Amniotic epithelial cell (primary cell): ENCODE measurements at regions not wholly inside any gene's neighbourhood (a gene's known extent, or its start where the extent isn't known, plus 50 kb on each side); places are given as distances from the start of the nearest gene placed in this dataset.

Experiments
- DNase-seq: peaks from one replicate; pipeline ENCODE4 v3.0.0-alpha.2; 2010; ENCODE audit warnings: low read depth

DNA sequence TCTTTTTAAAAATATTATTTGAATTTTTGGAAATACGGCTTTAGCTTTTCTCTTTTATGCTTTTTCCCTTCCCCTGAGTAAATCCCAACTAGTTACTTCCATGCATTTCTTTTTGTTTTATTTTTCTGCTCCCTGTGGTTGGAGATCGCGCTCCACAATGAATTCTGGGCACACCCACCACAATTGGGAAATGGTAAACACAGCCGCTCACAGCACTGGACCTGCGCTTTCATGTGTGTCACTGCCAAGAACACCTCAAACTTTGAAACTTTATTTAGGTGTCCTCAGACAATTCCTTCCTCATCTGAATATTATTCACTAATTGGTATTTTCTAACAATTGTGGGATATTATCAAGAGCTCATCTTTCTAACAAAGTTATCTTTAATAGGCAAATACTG lies 82.8 kb upstream of the TMEM18 start:
- DNase-seq = no peak

DNA sequence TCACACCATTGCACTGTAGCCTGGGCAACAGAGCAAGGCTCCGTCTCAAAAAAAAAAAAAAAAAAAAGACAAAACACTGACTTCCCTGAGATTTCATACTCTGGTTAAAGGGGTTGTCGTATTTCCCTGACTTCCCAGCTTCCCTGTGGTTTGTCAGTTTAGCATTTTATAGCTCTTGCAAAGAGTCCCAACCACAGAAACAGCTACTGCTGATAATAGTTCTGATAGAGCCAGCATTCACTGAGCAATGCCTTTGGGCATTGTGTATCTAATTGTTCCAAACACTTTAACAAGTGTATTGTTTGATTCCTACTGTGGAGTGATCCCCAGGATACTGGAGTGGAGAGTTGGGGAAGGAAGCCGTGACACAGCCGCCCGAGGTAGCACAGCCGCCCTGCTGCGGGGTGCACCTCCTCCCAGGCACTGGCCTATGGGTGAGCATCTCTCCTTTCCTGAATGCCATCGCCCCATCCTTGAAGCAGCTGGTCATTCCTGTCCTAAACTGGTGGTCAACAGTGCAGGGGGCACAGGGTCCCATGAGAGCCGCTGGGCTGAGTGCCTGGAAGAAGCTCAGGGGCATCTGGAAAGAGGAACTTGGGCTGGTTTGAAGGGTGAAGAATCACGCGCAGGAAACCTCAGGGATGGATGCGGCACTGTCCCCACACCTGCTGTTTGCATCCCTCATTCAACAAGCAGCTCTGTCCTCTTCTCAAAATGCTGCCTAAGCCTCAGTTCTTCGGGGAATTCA lies 81.0 kb upstream of the TMEM18 start:
- DNase-seq = no peak

DNA sequence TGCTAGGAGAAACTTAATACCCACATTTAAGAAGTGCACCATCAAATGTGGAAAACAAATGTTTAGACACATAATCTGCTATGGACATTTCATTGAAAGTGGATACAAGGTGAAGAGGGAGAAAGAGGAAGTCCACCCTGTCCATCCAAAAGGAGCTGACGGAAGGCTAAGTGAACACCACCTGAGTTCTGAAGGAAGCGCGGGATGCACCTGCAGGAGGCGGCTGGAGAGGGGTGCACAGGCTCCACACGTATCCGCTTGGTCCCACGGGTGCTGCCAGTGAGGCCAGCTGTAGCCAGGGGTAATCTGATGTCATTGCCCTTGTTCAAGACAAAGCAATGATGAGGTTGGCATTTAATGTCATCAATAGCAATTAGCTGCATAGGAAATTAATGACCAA lies 75.9 kb upstream of the TMEM18 start:
- DNase-seq = no peak

- DNase-seq = no peak
Observed at GRCh38 chr2:751474-751873, 74.3 kb upstream of the TMEM18 start.

- DNase-seq = no peak
Observed at GRCh38 chr2:750628-751027, 73.4 kb upstream of the TMEM18 start.

DNA sequence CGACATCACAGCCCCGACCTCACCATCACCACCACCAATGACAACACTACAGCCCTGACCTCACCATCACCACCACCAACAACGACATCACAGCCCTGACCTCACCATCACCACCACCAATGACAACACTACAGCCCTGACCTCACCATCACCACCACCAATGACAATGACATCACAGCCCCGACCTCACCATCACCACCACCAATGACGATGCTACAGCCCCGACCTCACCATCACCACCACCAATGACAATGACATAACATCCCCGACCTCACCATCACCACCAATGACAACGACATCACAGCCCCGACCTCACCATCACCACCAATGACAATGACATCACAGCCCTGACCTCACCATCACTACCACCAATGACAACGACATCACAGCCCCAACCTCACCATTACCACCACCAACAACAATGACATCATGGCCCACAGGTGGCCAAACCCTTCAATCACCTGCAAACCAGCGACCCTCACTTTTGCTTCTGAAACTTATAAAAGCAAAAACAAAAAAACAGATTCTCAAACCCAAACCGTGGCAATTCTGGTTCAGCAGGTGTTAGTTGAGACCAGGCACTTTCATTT lies 70.7 kb upstream of the TMEM18 start:
- DNase-seq = no peak

DNA sequence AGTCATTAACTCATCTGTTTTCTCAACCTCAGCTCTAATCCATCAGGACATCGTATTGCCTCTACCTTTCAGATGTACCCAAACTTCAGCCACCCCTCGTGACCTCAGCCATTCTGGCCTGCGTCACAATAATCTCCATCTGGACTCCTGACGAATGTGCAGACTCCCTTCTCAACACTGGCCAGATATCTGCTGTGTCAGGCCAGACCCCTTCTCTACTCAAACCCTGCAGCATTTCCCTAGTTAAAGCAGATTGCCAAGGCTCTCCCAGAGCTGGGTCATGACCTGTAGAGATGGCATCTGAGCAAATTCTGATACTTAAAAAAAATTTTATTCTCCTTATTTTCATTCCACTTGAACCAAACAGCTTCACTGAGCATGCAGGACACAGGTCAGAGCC lies 69.5 kb upstream of the TMEM18 start:
- no peak for DNase-seq

DNA sequence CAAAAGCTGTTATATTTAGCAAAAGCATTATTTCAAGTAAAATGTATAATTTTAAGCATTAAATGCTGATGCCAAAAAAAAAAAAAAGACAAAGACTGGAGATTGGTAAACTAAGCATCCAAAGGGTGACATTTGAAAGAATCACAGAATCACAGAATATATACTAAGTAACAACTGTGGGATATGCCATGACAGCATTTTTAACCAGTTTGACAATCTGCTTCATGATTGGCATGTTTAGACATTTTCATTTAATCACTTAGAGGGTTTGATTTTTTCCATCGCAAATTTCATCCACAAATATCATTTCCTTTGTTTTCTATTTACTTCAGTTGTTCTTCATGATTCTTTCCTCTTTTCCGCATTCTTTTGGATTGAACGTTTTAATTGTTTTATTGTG lies 66.9 kb upstream of the TMEM18 start:
- no peak for DNase-seq

- no peak for DNase-seq
Observed at GRCh38 chr2:742221-742620, 65.0 kb upstream of the TMEM18 start.

DNA sequence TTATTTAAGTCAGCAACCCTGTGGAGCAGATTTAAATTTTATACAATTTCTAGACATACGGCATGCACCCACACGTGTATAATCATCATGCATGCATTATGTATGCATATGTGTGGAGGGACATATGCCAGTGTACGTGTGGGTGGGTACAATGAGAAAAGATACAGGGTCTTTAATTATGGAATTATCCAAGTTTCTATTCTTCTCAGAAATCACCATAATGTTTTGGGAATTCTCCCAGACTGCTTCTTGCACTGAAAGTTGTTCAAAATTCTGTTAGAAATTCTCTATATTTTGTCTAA lies 63.9 kb upstream of the TMEM18 start:
- DNase-seq = no peak

- DNase-seq = peak; percentile 82
Observed at GRCh38 chr2:740322-741194, 63.4 kb upstream of the TMEM18 start.

GRCh38 chr2:739864-740321 lies 62.7 kb upstream of the TMEM18 start:
- DNase-seq = peak; percentile 44

GRCh38 chr2:736939-737338 lies 59.7 kb upstream of the TMEM18 start:
- DNase-seq = no peak

DNA sequence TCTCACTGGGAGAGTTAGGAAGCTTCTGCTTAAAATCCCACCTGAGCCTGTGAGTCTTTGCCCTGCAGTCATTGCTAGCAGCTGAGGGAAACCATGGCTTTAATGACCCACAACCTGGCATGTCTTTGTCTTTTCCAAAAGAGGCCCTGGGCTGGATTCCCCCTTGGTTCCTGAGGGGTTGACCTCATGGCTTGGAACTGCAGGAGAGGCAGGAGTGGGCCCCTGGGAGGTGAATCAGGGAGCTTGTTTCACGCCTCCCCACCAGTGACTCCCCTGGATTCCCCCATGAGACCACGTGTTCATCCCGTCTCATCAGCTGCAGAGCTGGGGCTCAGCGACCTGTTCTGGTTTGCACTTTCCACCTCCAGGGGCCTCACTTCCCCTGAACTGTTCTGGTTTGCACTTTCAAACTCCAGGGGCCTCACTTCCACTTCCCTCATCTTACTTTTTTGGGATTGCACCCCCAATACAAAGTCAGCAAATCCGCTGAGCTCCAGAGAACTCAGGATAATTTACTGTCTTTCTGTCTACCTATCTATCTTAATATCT lies 58.5 kb upstream of the TMEM18 start:
- DNase-seq = no peak

GRCh38 chr2:734496-734895 lies 57.3 kb upstream of the TMEM18 start:
- DNase-seq = no peak

DNA sequence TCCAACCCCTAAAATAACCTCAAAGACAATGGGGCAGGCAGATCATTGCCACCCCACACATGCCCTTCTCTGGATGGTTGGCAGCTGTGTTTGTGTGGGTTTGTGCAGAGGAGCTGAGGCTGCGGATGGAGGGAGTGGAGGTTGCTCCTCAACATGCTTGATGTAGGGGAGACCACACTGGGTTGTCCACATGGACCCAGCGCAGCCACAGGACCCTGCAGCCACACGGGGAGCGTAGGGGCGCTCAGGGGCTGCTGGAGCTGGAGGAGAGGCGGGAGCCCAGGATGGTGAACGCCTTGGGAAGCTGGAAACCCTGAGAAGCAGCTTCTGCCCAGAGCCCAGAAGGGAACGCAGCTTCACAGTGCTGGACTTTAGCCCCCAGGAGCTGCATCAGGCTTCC lies 56.3 kb upstream of the TMEM18 start:
- DNase-seq = no peak

DNA sequence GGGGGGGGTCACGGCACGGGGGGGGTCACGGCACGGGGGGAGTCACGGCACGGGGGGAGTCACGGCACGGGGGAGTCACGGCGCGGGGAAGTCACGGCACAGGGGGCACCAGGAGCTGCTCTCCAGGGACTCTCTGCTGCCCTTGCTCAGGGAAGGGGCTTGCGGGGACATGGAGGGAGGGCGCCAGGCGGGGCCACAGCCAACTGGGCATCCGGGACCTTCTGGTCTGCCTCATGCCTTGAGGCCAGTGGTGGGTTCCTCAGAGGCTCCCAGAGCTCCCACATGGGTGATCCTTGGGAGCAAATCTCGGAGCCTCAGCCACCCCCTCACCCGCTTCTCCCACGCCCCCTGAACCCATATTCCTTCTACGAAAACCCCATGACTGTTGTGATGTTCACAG lies 55.8 kb upstream of the TMEM18 start:
- no peak for DNase-seq

GRCh38 chr2:731711-732110 lies 54.5 kb upstream of the TMEM18 start:
- no peak for DNase-seq

DNA sequence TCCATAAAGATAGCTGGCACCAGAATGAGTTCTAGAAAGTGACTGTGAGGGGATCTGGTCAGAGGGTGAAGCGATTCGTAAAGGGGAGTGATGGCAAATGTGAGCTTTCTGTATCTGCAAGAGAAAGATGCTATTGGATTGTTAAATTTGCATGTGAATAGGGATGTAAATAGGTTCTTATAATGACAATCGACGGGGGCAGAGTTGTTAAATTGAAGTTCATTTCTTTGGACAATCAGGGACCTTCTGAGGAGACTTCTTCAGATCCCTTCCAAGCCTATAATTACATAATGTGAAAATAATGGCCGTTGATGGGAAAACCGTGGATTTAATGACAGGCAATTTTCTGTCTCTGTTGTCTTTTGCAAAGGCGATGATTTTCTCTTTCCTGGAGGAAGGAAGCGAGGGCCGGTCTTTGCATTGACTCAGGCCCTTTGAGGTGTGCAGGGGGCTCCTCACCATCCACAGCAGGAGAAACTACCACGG lies 52.2 kb upstream of the TMEM18 start:
- DNase-seq = no peak

DNA sequence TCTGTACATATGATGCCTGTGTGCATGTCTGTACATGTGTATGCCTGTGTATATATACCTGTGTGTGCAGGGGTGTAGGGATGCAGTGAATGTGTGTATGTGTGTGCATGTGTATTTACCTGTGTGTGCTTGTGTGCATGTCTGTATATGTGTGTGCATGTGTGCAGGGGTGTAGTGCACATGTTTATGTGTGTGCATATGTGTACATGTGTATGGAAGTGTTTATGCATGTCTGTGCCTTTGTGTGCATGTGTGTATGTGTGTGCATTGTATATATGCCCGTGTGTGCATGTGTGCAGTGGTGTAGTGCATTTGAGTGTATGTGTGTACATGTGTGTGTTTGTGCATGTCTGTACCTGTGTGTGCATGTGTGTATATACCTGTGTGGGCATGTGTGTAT lies 51.0 kb upstream of the TMEM18 start:
- no peak for DNase-seq

DNA sequence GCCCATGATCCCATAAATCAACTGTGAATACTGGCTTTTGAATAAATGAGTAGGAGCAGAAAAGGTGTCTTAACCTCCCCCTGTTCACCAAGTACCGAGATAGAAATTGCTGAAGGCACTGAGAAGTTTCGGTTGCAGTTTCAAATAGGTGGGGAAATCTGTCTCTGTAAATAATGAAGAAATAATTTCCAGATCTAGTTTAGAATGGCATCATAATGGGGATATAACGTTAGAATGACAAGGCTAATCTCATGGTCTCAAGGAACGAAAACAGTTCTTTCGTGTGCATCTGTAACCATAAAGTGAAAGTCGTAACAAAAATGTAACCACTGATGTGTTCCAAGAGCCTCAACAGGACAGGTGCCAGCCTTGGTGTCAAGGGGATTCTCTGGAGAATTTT lies 49.9 kb upstream of the TMEM18 start:
- no peak for DNase-seq
